HG03280 (cell line): ENCODE measurements at regions not wholly inside any gene's neighbourhood (a gene's known extent, or its start where the extent isn't known, plus 50 kb on each side); places are given as distances from the start of the nearest gene placed in this dataset.
"Not testable (repeated sequence)": the region's sequence is repeated elsewhere in the genome, so short reads cannot be mapped to it uniquely, and the experiment has no call there.

Source experiments
- ATAC-seq: cut with Tn5 transposase; IDR thresholded peaks from one replicate; pipeline ENCODE4 v1.9.1; 2021; ENCODE audit warnings: mild to moderate bottlenecking, moderate library complexity; ENCODE audit not compliant: unreplicated experiment

GRCh38 chr12:127596891-127597290, 670.1 kb upstream of the TMEM132C start:
- no peak for ATAC-seq

- ATAC-seq, result no peak
Measured at GRCh38 chr12:127599436-127599835, 667.5 kb upstream of the TMEM132C start.

DNA sequence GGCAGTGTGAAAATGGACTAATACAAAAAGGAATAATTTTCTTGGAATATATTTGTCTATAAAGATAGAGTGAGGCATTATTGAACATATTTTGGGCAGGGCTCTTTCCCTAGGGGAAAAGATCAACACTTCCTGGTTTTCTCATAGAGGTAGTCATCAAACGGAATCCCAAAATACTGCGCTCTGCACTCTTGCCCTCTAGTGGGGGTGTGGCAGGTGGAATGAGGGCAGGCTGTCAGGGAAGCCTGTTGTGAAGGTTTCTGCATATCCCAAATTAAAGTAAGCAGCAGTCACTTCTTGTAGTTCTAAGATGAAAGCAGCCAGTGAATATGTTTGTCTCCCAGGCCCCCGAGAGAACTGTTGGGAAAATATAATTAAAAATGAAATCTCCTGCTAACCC, 666.8 kb upstream of the TMEM132C start:
- ATAC-seq, result no peak

- ATAC-seq, result no peak
Measured at GRCh38 chr12:127606476-127607015, 660.4 kb upstream of the TMEM132C start.

- ATAC-seq, result no peak
Measured at GRCh38 chr12:127607146-127607725, 659.7 kb upstream of the TMEM132C start.

DNA sequence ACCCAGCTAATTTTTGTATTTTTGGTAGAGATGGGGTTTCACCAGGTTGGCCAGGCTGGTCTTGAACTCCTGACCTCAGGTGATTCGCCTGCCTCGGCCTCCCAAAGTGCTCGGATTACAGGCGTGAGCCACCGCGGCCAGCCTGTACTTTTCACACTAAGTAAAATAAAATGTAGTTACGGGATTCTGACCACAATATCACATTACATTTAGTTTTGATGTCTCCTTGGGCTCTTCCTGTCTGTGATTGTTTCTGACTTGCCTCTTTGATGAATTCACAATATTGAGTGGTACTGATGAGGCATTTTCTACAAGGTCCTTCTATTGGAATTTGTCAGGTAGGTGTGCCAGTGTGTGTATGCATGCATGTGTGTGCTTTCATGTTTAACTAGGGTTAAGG, 658.6 kb upstream of the TMEM132C start:
- not testable (repeated sequence) for ATAC-seq

GRCh38 chr12:127613056-127613455, 653.9 kb upstream of the TMEM132C start:
- ATAC-seq, result no peak

- ATAC-seq, result no peak
Measured at GRCh38 chr12:127619869-127620734, 646.9 kb upstream of the TMEM132C start.

DNA sequence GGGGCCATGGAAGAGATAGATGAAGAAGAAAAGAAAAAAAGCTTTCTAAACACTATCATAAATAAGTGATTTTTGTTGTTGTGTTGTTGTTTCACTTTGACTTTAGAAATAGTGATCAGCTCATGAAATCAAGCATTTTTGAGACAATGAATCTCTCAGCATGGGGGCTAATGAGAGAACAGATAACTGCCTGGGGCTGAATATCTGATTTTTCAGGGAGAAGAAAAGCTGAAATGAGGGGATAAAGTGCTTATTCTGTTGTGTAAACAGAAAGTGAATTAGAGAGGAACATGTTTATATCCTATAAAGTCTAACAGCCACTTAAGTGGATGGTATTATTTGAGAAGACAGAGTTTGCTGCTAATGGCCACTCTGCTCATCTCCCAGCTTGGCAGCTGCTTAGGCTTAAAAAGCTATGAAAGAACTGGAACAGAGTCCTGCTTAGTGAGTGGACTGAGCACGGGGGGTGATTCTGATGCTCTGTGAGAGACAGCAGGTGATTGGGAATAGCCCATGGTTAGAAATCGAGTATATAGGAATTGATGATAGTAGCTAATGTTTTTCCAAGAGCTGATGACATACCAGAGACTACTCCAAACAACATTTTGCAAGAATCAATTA, 646.1 kb upstream of the TMEM132C start:
- ATAC-seq, result no peak

- ATAC-seq, result no peak
Measured at GRCh38 chr12:127621366-127621765, 645.6 kb upstream of the TMEM132C start.

DNA sequence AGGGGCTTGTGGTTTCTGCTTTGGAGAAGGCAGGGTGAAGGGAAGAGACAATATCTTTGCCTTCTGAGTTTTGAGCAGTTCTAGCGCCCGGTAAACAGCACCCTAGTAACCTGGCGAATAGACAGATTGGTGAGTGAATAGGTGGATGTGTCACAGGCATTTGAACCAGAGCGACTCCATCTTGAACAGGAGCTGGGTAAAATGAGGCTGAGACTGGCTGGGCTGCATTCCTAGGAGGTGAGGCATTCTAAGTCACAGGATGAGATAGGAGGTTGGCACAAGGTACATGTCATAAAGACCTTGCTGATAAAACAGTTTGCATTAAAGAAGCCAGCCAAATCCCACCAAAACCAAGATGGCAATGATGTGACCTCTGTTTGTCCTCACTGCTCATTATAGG, 643.6 kb upstream of the TMEM132C start:
- ATAC-seq, result no peak

GRCh38 chr12:127625176-127625771, 641.7 kb upstream of the TMEM132C start:
- ATAC-seq, result no peak

GRCh38 chr12:127628645-127629044, 638.3 kb upstream of the TMEM132C start:
- no peak for ATAC-seq

DNA sequence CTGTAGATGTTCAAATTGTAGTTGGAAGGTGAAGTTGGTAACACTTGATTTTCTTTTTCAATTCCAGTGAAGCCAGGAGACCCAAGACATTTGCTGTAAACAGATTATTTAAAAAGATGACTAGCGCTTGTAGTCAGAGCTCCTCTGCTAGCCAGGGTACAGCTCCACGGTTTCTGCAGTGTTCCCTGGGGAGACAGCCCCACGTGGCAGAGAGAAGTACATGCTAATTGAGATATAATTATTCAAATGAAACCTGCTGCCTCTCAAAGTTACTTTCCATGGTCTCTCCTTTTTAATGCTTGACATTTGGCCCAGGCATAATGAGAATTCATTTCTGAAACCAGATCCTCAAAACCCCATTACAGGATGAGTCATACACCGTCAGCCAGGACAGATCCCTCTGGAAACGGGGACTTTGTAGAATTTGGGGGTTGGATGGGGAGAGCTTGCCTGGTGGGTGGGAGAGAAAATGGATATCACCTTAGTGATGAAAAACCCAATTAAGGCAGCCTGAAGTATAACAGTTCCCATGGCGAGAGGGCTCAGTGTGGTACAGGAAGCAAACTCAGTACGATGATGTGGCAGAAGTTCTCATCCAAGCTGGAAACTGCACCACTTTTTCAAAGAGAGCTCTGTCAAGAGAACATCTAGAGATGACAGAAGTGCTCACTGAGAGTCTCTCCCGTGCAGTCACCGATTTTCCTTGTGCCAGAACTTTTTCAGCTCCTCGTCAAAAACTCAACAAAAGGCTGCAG, 637.7 kb upstream of the TMEM132C start:
- no peak for ATAC-seq

- no peak for ATAC-seq
Measured at GRCh38 chr12:127632461-127632860, 634.5 kb upstream of the TMEM132C start.

DNA sequence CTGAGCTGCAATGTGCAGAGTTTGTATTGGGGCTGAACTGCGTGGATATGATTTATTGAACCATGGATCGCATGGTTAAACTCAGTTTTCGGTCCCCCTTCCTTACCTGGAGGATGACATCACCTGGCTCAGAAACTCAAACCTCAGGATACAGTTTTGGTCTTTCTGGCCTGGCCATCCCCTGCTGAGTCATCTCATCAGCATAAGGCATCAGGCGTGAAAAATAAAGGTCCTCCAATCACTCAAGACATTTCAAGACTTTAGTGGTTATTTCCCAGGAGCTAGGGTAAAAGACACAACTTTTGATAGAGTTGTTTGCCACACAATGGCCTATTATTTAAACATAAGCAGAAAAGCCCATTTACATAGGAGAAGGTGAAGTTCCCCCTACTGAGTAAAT, 631.1 kb upstream of the TMEM132C start:
- no peak for ATAC-seq

DNA sequence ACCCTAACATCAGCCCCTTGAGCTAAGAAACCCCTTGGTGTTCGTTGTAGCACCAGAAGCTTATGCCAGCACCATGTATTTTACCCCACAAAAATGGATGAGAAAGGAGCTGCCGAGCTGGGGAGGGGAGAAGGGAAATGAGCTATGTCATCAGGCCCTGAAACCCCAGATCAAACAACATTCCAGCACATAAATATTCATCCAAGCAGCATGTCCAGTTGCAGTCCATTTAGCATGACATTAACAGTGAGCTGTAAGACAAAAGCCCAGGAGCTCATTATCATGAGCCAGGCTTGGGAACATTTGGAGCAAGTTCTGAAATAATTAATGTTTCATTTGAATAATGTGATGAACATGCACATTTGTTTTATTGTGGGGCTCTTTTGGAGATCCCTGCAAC, 630.1 kb upstream of the TMEM132C start:
- no peak for ATAC-seq

DNA sequence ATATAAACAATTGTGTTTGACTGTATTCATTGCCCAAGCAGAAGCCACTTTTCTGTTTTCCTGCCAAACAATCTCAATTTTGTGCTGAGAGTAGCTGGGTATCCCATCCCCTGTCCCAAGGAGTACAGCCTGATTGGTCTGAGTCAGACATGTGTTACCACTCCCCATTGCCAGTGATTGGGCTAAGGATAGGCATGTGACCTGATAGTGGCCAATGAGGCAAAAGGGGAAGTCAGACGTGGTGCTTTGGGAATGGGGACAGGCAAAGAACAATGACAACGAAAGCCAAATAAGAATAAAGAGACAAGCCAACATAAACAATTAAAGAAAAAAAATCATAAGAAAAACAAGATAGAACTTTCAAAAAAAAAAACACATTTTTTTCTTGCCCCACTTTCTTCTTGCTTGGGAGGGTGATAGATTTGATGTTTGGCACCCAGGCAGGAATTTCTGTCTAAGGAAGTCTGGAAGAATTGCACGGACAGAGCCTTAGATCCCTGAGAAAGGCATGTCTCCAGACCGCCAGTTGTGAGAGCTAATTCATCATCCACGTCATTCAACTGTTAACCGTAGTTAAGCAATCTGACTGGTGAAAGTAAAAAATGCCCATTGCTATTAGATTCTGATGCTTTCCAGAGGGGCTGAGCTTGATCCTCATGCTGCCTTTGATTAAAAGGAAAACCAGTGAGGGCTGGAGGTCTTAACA, 626.6 kb upstream of the TMEM132C start:
- ATAC-seq, result no peak

GRCh38 chr12:127642208-127642607, 624.8 kb upstream of the TMEM132C start:
- no peak for ATAC-seq

DNA sequence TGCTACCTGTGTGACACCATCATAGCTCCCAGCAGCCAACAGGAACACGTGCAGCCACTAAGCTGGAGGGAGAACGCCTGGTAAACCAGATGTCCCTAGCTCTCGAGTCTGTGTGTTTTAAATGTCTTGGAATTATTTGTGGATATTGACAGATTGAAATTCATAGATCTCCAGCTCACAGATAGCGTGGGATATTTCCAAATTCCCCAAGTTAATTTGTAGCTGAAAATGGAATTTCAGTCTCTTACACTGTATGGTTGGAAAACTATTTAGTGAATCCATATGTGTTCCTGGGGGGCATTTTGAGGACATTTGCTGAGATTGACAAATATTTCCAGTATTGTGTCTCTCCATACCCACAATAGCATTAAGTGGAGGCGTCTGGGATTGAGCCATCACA, 618.6 kb upstream of the TMEM132C start:
- no peak for ATAC-seq
